ENCODE measurements at regions not wholly inside any gene's neighbourhood (a gene's known extent, or its start where the extent isn't known, plus 50 kb on each side); places are given as distances from the start of the nearest gene placed in this dataset.
"Not testable (repeated sequence)": the region's sequence is repeated elsewhere in the genome, so short reads cannot be mapped to it uniquely, and the experiment has no call there.

GRCh38 chr7:64425436-64425835 is 111.7 kb downstream of the ZNF736 start:
- H3K4me1 Mint-ChIP-seq; H3K4me3 ChIP-seq (ENCODE audit: low read length); CTCF ChIA-PET; intact Hi-C loops (cut with micrococcal nuclease); H3K27me3 ChIP-seq (ENCODE audit: control insufficient read depth in 2 of 2, insufficient read depth in 2 of 2, low read length in 2 of 2); H3K27ac ChIP-seq (ENCODE audit: low read depth, low read length); DNase-seq; H3K36me3 ChIP-seq (ENCODE audit: control insufficient read depth in 2 of 3, insufficient read depth in 3 of 3, low read length in 3 of 3); H3K27me3 Mint-ChIP-seq; ATAC-seq; POLR2A ChIA-PET; H3K4me3 Mint-ChIP-seq; H3K36me3 Mint-ChIP-seq; H3K4me1 ChIP-seq (ENCODE audit: control insufficient read depth in 2 of 2, insufficient read depth in 2 of 2, low read length in 2 of 2); H3K27ac Mint-ChIP-seq: not testable (repeated sequence)
- H3K9me3 ChIP-seq (ENCODE audit: control insufficient read depth in 2 of 3, low read length in 3 of 3), result peaks cover 0 to 12% (median 0%) of the 10 kb centered on the region in 3 experiments
- H3K9me3 Mint-ChIP-seq, result peaks cover 2 to 78% (median 28%) of the 10 kb centered on the region in 11 donors

- intact Hi-C loops (cut with micrococcal nuclease), result no loop called here
- Histone ChIP-seq H3K27me3 (ENCODE audit: control insufficient read depth in 2 of 2, insufficient read depth in 2 of 2, low read length in 2 of 2) (no peaks in the 10 kb centered on the region), H3K36me3 (ENCODE audit: control insufficient read depth in 2 of 3, insufficient read depth in 3 of 3, low read length in 3 of 3) (no peaks in the 10 kb centered on the region), H3K27ac (ENCODE audit: low read depth, low read length) (no peak overlapping the region), H3K4me1 (ENCODE audit: control insufficient read depth in 2 of 2, insufficient read depth in 2 of 2, low read length in 2 of 2) (no peaks in the 10 kb centered on the region), H3K4me3 (ENCODE audit: low read length) (no peak overlapping the region), H3K9me3 (ENCODE audit: control insufficient read depth in 2 of 3, low read length in 3 of 3) (peaks cover 0 to 9% (median 0%) of the 10 kb centered on the region in 3 experiments)
- DNase-seq, result no peak
- H3K36me3 Mint-ChIP-seq, result peaks cover 0 to 5% (median 0%) of the 10 kb centered on the region in 5 donors
- CTCF ChIA-PET, result no interaction called here
- H3K4me3 Mint-ChIP-seq, result no peak overlapping the region
- peaks cover 6 to 61% (median 20%) of the 10 kb centered on the region in 11 donors for H3K9me3 Mint-ChIP-seq
- H3K4me1 Mint-ChIP-seq, result no peaks in the 10 kb centered on the region
- no peak for ATAC-seq
- POLR2A ChIA-PET, result no interaction called here
- no peak overlapping the region for H3K27ac Mint-ChIP-seq
- no peaks in the 10 kb centered on the region for H3K27me3 Mint-ChIP-seq
Observed at GRCh38 chr7:64407148-64407547, 93.4 kb downstream of the ZNF736 start.
